Cardiac fibroblast (primary cell): ENCODE measurements at regions not wholly inside any gene's neighbourhood (a gene's known extent, or its start where the extent isn't known, plus 50 kb on each side); places are given as distances from the start of the nearest gene placed in this dataset.

Experiments used
- DNase-seq, 2 donors: peaks; one replicate each; pipeline versions ENCODE4 v3.0.0 to v3.0.0-alpha.2; 2010; ENCODE audit warnings: low read depth in 2 of 2
- H3K4me3 ChIP-seq, 2 donors: replicated peaks in 1 of 2; 1 replicate in 1 of 2; 2 replicates in 1 of 2; pipeline ENCODE4 v1.5.1; 2011; ENCODE audit warnings: low read depth in 2 of 2, low read length in 2 of 2, mild to moderate bottlenecking in 2 of 2, moderate library complexity in 1 of 2
- TF ChIP-seq, protein P1 (sequence below): IDR thresholded peaks from one replicate; pipeline ENCODE4 v1.5.1; 2011; ENCODE audit warnings: low read depth, mild to moderate bottlenecking, low read length, inconsistent platforms

DNA sequence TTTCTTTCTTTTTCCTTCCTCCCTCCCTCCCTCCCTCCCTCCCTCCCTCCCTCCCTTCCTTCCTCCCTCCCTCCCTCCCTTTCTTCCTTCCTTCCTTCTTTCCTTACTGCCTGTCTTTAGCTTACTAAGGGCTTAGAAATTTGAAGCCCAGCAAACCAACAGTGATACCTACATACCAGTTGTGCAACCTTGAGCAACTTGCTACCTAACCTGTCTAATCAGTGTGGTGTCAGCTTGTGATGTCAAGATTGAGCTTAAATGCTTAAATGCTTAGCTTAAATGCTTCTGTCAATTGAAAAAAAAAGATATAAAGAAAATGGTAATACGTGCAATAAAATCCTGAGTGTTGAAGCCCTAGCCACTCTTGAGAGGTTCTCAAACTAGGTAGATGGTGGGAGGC lies 728.6 kb downstream of the TRIML1 start:
- DNase-seq, result no peak
- TF ChIP-seq, protein P1, sequence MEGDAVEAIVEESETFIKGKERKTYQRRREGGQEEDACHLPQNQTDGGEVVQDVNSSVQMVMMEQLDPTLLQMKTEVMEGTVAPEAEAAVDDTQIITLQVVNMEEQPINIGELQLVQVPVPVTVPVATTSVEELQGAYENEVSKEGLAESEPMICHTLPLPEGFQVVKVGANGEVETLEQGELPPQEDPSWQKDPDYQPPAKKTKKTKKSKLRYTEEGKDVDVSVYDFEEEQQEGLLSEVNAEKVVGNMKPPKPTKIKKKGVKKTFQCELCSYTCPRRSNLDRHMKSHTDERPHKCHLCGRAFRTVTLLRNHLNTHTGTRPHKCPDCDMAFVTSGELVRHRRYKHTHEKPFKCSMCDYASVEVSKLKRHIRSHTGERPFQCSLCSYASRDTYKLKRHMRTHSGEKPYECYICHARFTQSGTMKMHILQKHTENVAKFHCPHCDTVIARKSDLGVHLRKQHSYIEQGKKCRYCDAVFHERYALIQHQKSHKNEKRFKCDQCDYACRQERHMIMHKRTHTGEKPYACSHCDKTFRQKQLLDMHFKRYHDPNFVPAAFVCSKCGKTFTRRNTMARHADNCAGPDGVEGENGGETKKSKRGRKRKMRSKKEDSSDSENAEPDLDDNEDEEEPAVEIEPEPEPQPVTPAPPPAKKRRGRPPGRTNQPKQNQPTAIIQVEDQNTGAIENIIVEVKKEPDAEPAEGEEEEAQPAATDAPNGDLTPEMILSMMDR, result no peak
- H3K4me3 ChIP-seq, result no peak overlapping the region

DNA sequence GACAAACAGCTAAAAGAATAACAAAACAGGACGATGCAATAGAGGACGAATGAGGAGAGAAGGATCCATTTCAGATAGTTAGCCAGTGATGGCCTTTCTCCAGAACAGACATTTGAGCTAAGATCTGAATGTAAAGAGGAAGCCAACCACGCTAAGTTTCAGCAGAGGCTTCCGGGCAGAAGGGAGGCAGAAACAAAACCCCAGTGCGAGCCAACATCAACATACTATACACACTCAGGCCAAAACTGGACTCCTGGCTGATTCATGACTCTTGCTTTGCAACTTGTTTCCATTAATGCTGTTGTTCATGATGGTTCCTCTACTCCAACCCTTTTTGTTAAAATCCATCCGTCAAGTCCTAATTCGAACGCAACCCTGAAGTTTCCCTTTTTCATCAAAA lies 730.3 kb downstream of the TRIML1 start:
- no peak overlapping the region for H3K4me3 ChIP-seq
- TF ChIP-seq, protein P1, result no peak
- peak; percentile 2 to 71 for DNase-seq

- no peak for DNase-seq
- no peak overlapping the region for H3K4me3 ChIP-seq
- TF ChIP-seq, protein P1, result no peak
Measured at GRCh38 chr4:188872809-188873208, 733.6 kb downstream of the TRIML1 start.

- TF ChIP-seq, protein P1, result no peak
- DNase-seq, result no peak
- no peak overlapping the region for H3K4me3 ChIP-seq
Measured at GRCh38 chr4:188876881-188877280, 737.6 kb downstream of the TRIML1 start.

GRCh38 chr4:188879598-188879997 lies 740.4 kb downstream of the TRIML1 start:
- TF ChIP-seq, protein P1, result no peak
- no peak for DNase-seq
- H3K4me3 ChIP-seq, result no peak overlapping the region

GRCh38 chr4:188887905-188888304 lies 748.7 kb downstream of the TRIML1 start:
- no peak for DNase-seq
- no peak overlapping the region for H3K4me3 ChIP-seq
- TF ChIP-seq, protein P1, result no peak

- H3K4me3 ChIP-seq, result no peak overlapping the region
- no peak for DNase-seq
- TF ChIP-seq, protein P1, result no peak
Measured at GRCh38 chr4:188892837-188893236, 753.6 kb downstream of the TRIML1 start.
